ENCODE measurements at regions not wholly inside any gene's neighbourhood (a gene's known extent, or its start where the extent isn't known, plus 50 kb on each side); places are given as distances from the start of the nearest gene placed in this dataset.

DNA sequence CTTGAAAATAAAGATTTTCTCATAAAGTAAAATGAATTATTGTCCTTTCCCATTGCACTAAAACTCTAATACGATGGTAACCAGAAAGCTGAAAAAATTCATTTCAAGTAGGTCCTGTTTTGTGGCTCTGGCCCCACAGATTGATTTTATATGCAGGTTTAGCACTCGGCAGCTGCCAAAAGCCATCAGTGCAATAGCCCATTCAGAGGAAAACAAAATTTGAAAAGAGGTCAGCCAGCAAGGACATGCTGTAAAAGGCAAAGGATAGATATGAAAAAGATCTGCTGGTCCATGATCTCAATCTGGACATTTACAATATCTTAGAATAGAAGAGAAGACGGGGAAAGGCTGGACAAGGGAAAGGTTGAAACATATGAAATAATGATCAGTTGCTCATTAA lies 414.8 kb upstream of the NOVA1 start:
- Histone ChIP-seq H2BK5ac (ENCODE audit: low read depth, low read length, poor library complexity) (no peak overlapping the region), H3K79me1 (ENCODE audit: low read length) (no peaks in the 10 kb centered on the region), H3K27me3 (ENCODE audit: insufficient read depth, low read length) (no peaks in the 10 kb centered on the region), H3K23ac (ENCODE audit: low read length) (no peak overlapping the region), H3K4ac (ENCODE audit: low read depth, low read length) (no peak overlapping the region), H2AK5ac (ENCODE audit: low read length) (no peak overlapping the region), H3K4me2 (ENCODE audit: low read length) (no peak overlapping the region), H2BK120ac (ENCODE audit: insufficient read depth, low read length, poor library complexity) (no peak overlapping the region), H3K4me1 (ENCODE audit: control insufficient read depth in 1 of 2, insufficient read depth in 2 of 2, low read length in 2 of 2) (no peaks in the 10 kb centered on the region), H4K12ac (ENCODE audit: low read depth, low read length) (no peak overlapping the region), H3K9me3 (ENCODE audit: insufficient read depth, low read depth, low read length) (no peaks in the 10 kb centered on the region), H3K9ac (ENCODE audit: low read length) (no peak overlapping the region), H4K91ac (ENCODE audit: low read depth, low read length) (no peak overlapping the region), H3K4me3 (ENCODE audit: low read depth, low read length) (no peak overlapping the region), H2BK12ac (ENCODE audit: low read length) (no peak overlapping the region), H3K79me2 (ENCODE audit: control insufficient read depth, insufficient read depth, low read length, poor library complexity) (no peaks in the 10 kb centered on the region), H3K36me3 (ENCODE audit: control insufficient read depth in 1 of 2, insufficient read depth in 2 of 2, low read length in 2 of 2) (no peaks in the 10 kb centered on the region), H3K14ac (ENCODE audit: low read length) (no peak overlapping the region), H3K27ac (ENCODE audit: low read depth, low read length) (no peak overlapping the region), H4K8ac (ENCODE audit: low read depth, low read length) (no peak overlapping the region), H2AFZ (ENCODE audit: insufficient read depth, low read length, poor library complexity) (no peak overlapping the region), H3K18ac (ENCODE audit: low read length) (no peak overlapping the region)
- DNase-seq = no peak
- WGBS (ENCODE audit: extremely low coverage, insufficient coverage, insufficient read length) = no CpG with 5 or more reads among the region's 3 CpGs

DNA sequence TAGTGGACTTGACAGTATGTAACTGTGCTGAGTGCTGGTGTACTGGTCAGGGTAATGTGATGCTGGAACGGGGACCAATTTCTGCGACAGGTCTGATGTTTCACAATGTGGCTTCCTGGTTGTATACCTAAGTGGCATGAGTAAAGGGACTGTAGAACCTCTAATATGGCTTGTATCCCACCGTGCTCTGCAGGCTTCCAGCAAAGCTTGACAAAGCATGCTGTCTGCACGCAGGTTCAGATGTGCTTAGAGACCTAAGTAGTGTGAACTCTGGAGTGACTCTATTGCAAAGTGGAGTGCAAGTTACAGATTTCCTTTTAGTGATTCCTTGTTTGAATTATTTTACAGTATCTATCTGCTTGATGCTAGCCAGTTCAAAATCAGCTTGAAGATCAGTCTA lies 415.8 kb upstream of the NOVA1 start:
- Histone ChIP-seq H4K12ac (ENCODE audit: low read depth, low read length) (no peak overlapping the region), H2BK5ac (ENCODE audit: low read depth, low read length, poor library complexity) (no peak overlapping the region), H3K18ac (ENCODE audit: low read length) (no peak overlapping the region), H3K27me3 (ENCODE audit: insufficient read depth, low read length) (no peaks in the 10 kb centered on the region), H2AK5ac (ENCODE audit: low read length) (no peak overlapping the region), H4K91ac (ENCODE audit: low read depth, low read length) (no peak overlapping the region), H3K9ac (ENCODE audit: low read length) (no peak overlapping the region), H3K4me3 (ENCODE audit: low read depth, low read length) (no peak overlapping the region), H2AFZ (ENCODE audit: insufficient read depth, low read length, poor library complexity) (no peak overlapping the region), H4K8ac (ENCODE audit: low read depth, low read length) (no peak overlapping the region), H3K14ac (ENCODE audit: low read length) (no peak overlapping the region), H3K27ac (ENCODE audit: low read depth, low read length) (no peak overlapping the region), H3K4me2 (ENCODE audit: low read length) (no peak overlapping the region), H2BK120ac (ENCODE audit: insufficient read depth, low read length, poor library complexity) (no peak overlapping the region), H3K4ac (ENCODE audit: low read depth, low read length) (no peak overlapping the region), H3K23ac (ENCODE audit: low read length) (no peak overlapping the region), H3K79me2 (ENCODE audit: control insufficient read depth, insufficient read depth, low read length, poor library complexity) (no peaks in the 10 kb centered on the region), H3K79me1 (ENCODE audit: low read length) (no peaks in the 10 kb centered on the region), H2BK12ac (ENCODE audit: low read length) (no peak overlapping the region), H3K36me3 (ENCODE audit: control insufficient read depth in 1 of 2, insufficient read depth in 2 of 2, low read length in 2 of 2) (no peaks in the 10 kb centered on the region), H3K9me3 (ENCODE audit: insufficient read depth, low read depth, low read length) (no peaks in the 10 kb centered on the region), H3K4me1 (ENCODE audit: control insufficient read depth in 1 of 2, insufficient read depth in 2 of 2, low read length in 2 of 2) (no peaks in the 10 kb centered on the region)
- DNase-seq = no peak
- no CpG with 5 or more reads among the region's 4 CpGs for WGBS (ENCODE audit: extremely low coverage, insufficient coverage, insufficient read length)

DNA sequence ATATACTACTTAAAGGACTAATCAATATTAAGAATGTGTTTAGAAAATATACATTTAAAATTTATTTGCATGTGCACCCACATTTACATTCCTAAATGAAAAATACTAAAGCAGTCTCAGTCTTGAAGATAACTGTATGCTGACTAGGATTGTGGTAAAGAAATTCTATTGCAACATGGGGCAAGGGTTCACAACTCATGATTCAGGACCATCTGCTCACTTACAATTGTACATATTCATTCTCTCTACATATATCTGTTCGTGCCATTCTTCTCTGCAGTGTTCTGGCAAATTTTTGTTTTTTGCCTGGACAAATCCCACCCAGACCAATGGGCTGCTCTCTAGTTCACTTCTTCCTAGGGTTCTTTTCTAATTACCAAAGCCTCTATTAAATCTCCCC lies 417.2 kb upstream of the NOVA1 start:
- no peaks in the 10 kb centered on the region for H3K36me3 ChIP-seq (ENCODE audit: control insufficient read depth in 1 of 2, insufficient read depth in 2 of 2, low read length in 2 of 2)
- H3K9me3 ChIP-seq (ENCODE audit: insufficient read depth, low read depth, low read length) = no peaks in the 10 kb centered on the region
- H2BK12ac ChIP-seq (ENCODE audit: low read length) = no peak overlapping the region
- no peak overlapping the region for H3K23ac ChIP-seq (ENCODE audit: low read length)
- no peak overlapping the region for H2AFZ ChIP-seq (ENCODE audit: insufficient read depth, low read length, poor library complexity)
- H3K4me3 ChIP-seq (ENCODE audit: low read depth, low read length) = no peak overlapping the region
- H4K8ac ChIP-seq (ENCODE audit: low read depth, low read length) = no peak overlapping the region
- H2BK120ac ChIP-seq (ENCODE audit: insufficient read depth, low read length, poor library complexity) = no peak overlapping the region
- no peak for DNase-seq
- H3K9ac ChIP-seq (ENCODE audit: low read length) = no peak overlapping the region
- H3K14ac ChIP-seq (ENCODE audit: low read length) = no peak overlapping the region
- no peak overlapping the region for H4K91ac ChIP-seq (ENCODE audit: low read depth, low read length)
- H2BK5ac ChIP-seq (ENCODE audit: low read depth, low read length, poor library complexity) = no peak overlapping the region
- no CpG with 5 or more reads among the region's 1 CpG for WGBS (ENCODE audit: extremely low coverage, insufficient coverage, insufficient read length)
- no peak overlapping the region for H3K27ac ChIP-seq (ENCODE audit: low read depth, low read length)
- no peaks in the 10 kb centered on the region for H3K4me1 ChIP-seq (ENCODE audit: control insufficient read depth in 1 of 2, insufficient read depth in 2 of 2, low read length in 2 of 2)
- no peaks in the 10 kb centered on the region for H3K79me2 ChIP-seq (ENCODE audit: control insufficient read depth, insufficient read depth, low read length, poor library complexity)
- H3K4me2 ChIP-seq (ENCODE audit: low read length) = no peak overlapping the region
- H3K79me1 ChIP-seq (ENCODE audit: low read length) = no peaks in the 10 kb centered on the region
- H3K18ac ChIP-seq (ENCODE audit: low read length) = no peak overlapping the region
- no peak overlapping the region for H3K4ac ChIP-seq (ENCODE audit: low read depth, low read length)
- H3K27me3 ChIP-seq (ENCODE audit: insufficient read depth, low read length) = no peaks in the 10 kb centered on the region
- H4K12ac ChIP-seq (ENCODE audit: low read depth, low read length) = no peak overlapping the region
- no peak overlapping the region for H2AK5ac ChIP-seq (ENCODE audit: low read length)

GRCh38 chr14:27025648-27026047 lies 427.8 kb upstream of the NOVA1 start:
- Histone ChIP-seq H3K27ac (ENCODE audit: low read depth, low read length) (no peak overlapping the region), H2AK5ac (ENCODE audit: low read length) (no peak overlapping the region), H2AFZ (ENCODE audit: insufficient read depth, low read length, poor library complexity) (no peak overlapping the region), H2BK120ac (ENCODE audit: insufficient read depth, low read length, poor library complexity) (no peak overlapping the region), H3K4me3 (ENCODE audit: low read depth, low read length) (no peak overlapping the region), H3K23ac (ENCODE audit: low read length) (no peak overlapping the region), H3K14ac (ENCODE audit: low read length) (no peak overlapping the region), H3K18ac (ENCODE audit: low read length) (no peak overlapping the region), H4K91ac (ENCODE audit: low read depth, low read length) (no peak overlapping the region), H3K9ac (ENCODE audit: low read length) (no peak overlapping the region), H4K8ac (ENCODE audit: low read depth, low read length) (no peak overlapping the region), H3K27me3 (ENCODE audit: insufficient read depth, low read length) (no peaks in the 10 kb centered on the region), H3K4ac (ENCODE audit: low read depth, low read length) (no peak overlapping the region), H3K4me1 (ENCODE audit: control insufficient read depth in 1 of 2, insufficient read depth in 2 of 2, low read length in 2 of 2) (no peaks in the 10 kb centered on the region), H3K79me2 (ENCODE audit: control insufficient read depth, insufficient read depth, low read length, poor library complexity) (no peaks in the 10 kb centered on the region), H3K36me3 (ENCODE audit: control insufficient read depth in 1 of 2, insufficient read depth in 2 of 2, low read length in 2 of 2) (no peaks in the 10 kb centered on the region), H4K12ac (ENCODE audit: low read depth, low read length) (no peak overlapping the region), H2BK12ac (ENCODE audit: low read length) (no peak overlapping the region), H2BK5ac (ENCODE audit: low read depth, low read length, poor library complexity) (no peak overlapping the region), H3K79me1 (ENCODE audit: low read length) (no peaks in the 10 kb centered on the region), H3K9me3 (ENCODE audit: insufficient read depth, low read depth, low read length) (no peaks in the 10 kb centered on the region), H3K4me2 (ENCODE audit: low read length) (no peak overlapping the region)
- no peak for DNase-seq
- no CpG with 5 or more reads among the region's 1 CpG for WGBS (ENCODE audit: extremely low coverage, insufficient coverage, insufficient read length)
